Kidney epithelial cell (primary cell): ENCODE measurements at regions not wholly inside any gene's neighbourhood (a gene's known extent, or its start where the extent isn't known, plus 50 kb on each side); places are given as distances from the start of the nearest gene placed in this dataset.

Experiments used
- DNase-seq: peaks from one replicate; pipeline ENCODE4 v3.0.0-alpha.2; 2010; ENCODE audit warnings: low read depth
- H3K27me3 ChIP-seq: 2 replicates; pipeline ENCODE4 v1.6.0; 2011; ENCODE audit warnings: low read length; ENCODE audit not compliant: control insufficient read depth, insufficient read depth
- H3K36me3 ChIP-seq: 2 replicates; pipeline ENCODE4 v1.5.1; 2011; ENCODE audit warnings: low read length; ENCODE audit not compliant: control insufficient read depth, insufficient read depth
- H3K4me3 ChIP-seq: 2 replicates; pipeline ENCODE4 v1.5.1; 2011; ENCODE audit warnings: low read depth, mild to moderate bottlenecking, control low read depth, low read length
- TF ChIP-seq, protein P1 (sequence below): IDR thresholded peaks from 2 replicates; pipeline ENCODE4 v1.5.1; 2011; ENCODE audit warnings: mild to moderate bottlenecking, moderate library complexity, low read length, control low read depth, inconsistent platforms; ENCODE audit not compliant: insufficient read depth, poor library complexity, severe bottlenecking

DNA sequence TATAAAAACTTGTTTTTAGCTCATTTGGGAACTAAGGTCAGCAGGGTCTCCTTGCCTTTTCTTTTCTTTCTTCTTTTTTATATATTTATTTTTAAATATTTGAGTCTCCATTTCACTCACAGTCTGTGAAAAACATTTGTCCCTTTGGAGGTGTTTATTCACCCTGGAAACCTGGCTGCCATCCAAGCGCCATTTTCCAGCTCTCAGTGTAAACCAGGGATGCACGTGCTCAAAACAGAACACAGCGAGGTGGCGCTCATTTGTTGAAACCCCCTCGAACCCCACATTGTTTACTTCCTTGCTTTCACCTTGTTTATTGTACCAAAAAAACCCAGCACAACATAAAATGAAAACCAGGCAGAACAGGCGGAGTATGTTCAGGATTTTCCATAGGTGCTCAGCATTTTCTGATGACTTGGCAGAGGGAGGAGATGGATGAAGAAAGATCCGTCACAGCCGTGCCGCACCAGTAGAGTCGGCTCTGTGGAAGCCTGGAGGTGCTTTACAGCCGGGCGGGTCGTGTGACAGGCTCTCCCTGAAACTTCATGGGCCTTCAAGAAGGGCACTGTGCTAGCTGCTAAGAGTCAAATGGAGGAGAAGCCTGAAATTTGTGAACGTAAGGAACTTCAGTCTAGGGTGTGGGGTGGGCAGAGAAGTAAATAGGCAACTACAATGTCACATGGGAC lies 284.4 kb downstream of the FOXL1 start:
- H3K36me3 ChIP-seq, result no peaks in the 10 kb centered on the region
- H3K4me3 ChIP-seq, result no peak overlapping the region
- TF ChIP-seq, protein P1, sequence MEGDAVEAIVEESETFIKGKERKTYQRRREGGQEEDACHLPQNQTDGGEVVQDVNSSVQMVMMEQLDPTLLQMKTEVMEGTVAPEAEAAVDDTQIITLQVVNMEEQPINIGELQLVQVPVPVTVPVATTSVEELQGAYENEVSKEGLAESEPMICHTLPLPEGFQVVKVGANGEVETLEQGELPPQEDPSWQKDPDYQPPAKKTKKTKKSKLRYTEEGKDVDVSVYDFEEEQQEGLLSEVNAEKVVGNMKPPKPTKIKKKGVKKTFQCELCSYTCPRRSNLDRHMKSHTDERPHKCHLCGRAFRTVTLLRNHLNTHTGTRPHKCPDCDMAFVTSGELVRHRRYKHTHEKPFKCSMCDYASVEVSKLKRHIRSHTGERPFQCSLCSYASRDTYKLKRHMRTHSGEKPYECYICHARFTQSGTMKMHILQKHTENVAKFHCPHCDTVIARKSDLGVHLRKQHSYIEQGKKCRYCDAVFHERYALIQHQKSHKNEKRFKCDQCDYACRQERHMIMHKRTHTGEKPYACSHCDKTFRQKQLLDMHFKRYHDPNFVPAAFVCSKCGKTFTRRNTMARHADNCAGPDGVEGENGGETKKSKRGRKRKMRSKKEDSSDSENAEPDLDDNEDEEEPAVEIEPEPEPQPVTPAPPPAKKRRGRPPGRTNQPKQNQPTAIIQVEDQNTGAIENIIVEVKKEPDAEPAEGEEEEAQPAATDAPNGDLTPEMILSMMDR, result no peak
- H3K27me3 ChIP-seq, result no peaks in the 10 kb centered on the region
- no peak for DNase-seq

DNA sequence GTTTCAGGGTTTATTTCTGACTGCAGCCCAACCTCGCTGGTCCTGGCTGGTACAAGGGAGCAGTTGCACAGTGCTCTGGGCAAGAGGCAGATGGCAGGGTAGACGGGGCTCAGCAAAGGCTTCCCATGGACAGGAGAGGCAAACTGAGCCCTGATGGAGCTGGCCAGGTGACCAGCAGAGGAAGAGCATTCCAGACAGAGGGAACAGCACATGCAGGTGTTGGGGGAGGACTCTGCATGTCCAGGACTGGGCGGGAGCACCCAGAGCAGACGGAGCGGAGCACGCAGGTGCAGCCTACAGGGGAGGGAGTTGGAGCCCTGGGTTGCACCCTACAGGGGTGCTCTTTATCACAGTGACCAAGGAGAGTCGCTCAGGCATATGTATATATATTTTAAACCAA lies 285.3 kb downstream of the FOXL1 start:
- Histone ChIP-seq H3K4me3 (no peak overlapping the region), H3K27me3 (no peaks in the 10 kb centered on the region), H3K36me3 (no peaks in the 10 kb centered on the region)
- no peak for DNase-seq
- TF ChIP-seq, protein P1, result no peak

DNA sequence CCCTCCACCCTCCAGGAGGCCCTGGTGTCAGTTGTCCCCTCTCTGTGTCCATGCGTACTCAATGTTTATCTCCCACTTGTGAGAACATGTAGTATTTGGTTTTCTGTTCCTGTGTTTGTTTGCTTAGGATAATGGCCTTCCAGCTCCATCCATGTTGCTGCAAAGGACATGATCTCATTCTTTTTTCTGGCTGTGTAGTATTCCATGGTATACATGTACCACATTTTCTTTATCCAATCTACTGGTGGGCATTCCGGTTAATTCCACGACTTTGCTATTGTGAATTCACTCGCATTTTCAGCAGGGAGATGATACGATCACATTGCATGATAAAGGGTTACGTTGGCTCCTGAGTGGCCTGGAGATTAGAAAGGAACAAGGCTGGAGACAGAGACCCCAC lies 286.2 kb downstream of the FOXL1 start:
- TF ChIP-seq, protein P1, result no peak
- H3K27me3 ChIP-seq, result no peaks in the 10 kb centered on the region

DNA sequence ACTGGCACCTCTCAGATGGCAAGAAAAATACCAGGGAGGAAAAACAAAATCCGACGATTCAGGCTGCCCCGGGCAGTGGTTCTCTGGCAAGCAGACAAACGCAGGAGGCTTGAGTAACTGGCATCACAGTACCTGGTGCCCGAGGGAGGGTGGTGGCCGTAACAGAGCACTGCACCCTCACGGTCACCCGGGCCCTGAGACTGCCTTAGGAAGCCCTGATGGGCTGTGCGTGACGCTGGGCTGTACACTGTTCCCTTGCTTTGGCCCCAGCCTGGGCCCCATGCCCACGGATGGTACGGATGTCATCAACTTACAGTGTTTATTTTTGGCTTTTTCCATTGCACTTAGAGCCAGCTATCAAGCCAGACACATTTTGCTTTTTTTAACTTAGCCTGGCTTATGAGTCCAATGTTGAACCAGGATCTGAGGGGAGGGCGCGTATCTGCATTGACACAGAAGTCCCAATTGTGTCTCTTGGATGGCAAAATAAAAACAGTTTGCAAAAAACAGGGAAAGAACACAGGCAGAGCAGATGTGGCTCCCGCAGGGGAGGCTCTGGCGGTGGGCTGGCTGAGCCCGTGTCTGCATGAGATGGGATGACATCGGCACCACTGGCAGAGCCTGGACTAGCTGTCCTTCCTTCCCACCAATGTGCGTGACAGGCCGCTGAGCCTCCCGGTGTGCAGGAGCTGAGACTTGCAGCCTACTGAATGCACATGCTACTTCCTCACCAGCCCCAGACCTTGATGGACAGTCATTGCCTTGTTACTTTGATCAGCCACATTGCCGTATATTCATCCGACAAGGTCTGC lies 287.7 kb downstream of the FOXL1 start:
- no peaks in the 10 kb centered on the region for H3K36me3 ChIP-seq
- DNase-seq, result no peak
- TF ChIP-seq, protein P1, result peak; percentile 16

More for the DNA sequence above, 286.2 kb downstream of the FOXL1 start:
- no peak for DNase-seq
- H3K4me3 ChIP-seq, result no peak overlapping the region
- no peaks in the 10 kb centered on the region for H3K36me3 ChIP-seq

DNA sequence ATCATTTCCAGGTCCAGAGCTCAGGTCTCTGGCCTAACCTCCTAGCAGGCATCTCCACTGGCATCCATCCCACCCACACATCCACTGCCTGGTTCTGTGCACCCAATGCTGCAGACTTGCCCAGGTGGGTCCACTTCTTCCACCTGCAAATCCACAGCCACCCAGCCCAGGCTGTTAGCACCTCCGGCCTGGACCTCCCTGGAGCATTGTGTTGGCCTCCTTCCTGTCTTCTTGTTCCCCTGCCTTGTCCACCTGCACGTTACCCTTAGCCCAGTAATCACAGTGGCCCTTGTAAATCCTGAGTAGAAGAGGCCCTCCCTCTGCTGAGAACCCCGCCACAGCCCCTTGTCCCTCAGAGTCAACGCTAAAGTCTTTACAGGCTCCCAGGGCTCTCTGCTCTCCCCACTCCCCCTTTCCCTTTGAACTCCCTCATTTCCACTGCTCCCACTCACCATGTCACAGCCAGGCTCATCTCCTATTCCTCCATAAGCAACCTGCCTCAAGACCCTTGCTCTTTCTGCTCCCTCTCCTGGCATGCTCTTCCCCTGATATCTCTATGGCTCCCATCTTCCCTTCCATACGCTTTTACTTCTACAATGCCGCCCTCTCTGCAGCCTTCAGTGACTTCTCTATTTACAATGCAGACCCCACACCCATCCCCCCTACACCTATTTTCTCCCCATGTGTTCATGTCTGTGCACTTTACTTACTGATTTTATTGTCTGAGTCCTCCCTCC lies 288.8 kb downstream of the FOXL1 start:
- no peak for DNase-seq
- TF ChIP-seq, protein P1, result no peak
- Histone ChIP-seq H3K4me3 (no peak overlapping the region), H3K27me3 (no peaks in the 10 kb centered on the region), H3K36me3 (no peaks in the 10 kb centered on the region)

More for the DNA sequence above, 287.7 kb downstream of the FOXL1 start:
- no peak overlapping the region for H3K4me3 ChIP-seq
- no peaks in the 10 kb centered on the region for H3K27me3 ChIP-seq
